ENCODE measurements at regions not wholly inside any gene's neighbourhood (a gene's known extent, or its start where the extent isn't known, plus 50 kb on each side); places are given as distances from the start of the nearest gene placed in this dataset.
A peak's percentile ranks its signal among the peaks of the same experiment; 100 is the strongest.

GRCh38 chrY:11293392-11293791 is 1407.6 kb upstream of the USP9Y start:
- in situ Hi-C loops (cut with HindIII; ENCODE audit: low pct_unique_long_range_greater_than_20kb, low sequenced_read_pairs), result no loop called here
- no peak for DNase-seq (ENCODE audit: low read depth)

DNA sequence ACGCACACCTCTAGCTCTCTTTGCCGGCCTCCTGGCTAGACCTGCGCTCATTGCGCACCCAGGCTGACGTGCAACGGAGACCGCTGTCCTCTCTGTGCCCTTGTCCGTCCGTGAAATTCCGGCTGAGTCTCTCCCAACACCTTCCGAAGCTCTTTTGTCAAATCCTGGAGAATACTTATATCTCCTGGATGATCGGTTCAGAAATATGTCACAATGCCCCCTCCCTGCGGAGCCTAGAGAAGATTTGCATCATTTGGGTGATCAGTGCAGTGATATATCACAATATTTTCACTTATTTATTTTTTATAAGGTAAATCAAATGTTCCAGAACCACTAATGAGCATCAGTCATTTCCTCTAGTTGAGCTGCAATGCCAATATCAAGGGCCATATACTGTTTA is 1366.9 kb upstream of the USP9Y start:
- in situ Hi-C loops (cut with HindIII; ENCODE audit: low pct_unique_long_range_greater_than_20kb, low sequenced_read_pairs), result no loop called here
- DNase-seq (ENCODE audit: low read depth), result peak; percentile 5

Data from Caki2 (cell line).